Right lobe of liver (tissue), 6 donors: ENCODE measurements at regions not wholly inside any gene's neighbourhood (a gene's known extent, or its start where the extent isn't known, plus 50 kb on each side); places are given as distances from the start of the nearest gene placed in this dataset.

Source experiments
- ATAC-seq, 4 donors: fragments of 200-7000 bp; cut with Tn5 transposase; one replicate each; pipeline ENCODE4 v1.9.1; 2020; ENCODE audit warnings: mild to moderate bottlenecking in 4 of 4, moderate library complexity in 4 of 4
- DNase-seq, 3 donors: peaks; one replicate each; pipeline ENCODE4 v3.0.0-alpha.2; 2020
- H3K27ac ChIP-seq, 3 donors: fragments of 200-600 bp; one replicate each; pipeline ENCODE4 v1.8.0; 2022
- H3K27me3 ChIP-seq, 2 donors: fragments of 200-600 bp; one replicate each; pipeline ENCODE4 v1.8.0; 2022
- H3K36me3 ChIP-seq, 4 donors: fragments of 200-600 bp; sonication (generic) in 1 of 4; one replicate each; pipeline versions ENCODE4 v1.5.1 to v1.8.0; 2017 to 2022; ENCODE audit warnings: control low read depth in 1 of 4
- H3K4me1 ChIP-seq, 4 donors: fragments of 200-600 bp; sonication (generic) in 1 of 4; one replicate each; pipeline versions ENCODE4 v1.5.1 to v1.8.0; 2017 to 2022; ENCODE audit warnings: control low read depth in 1 of 4
- H3K4me3 ChIP-seq, 3 donors: fragments of 200-600 bp; one replicate each; pipeline ENCODE4 v1.8.0; 2022
- H3K9me3 ChIP-seq, 4 donors: fragments of 200-600 bp; sonication (generic) in 1 of 4; one replicate each; pipeline versions ENCODE4 v1.5.1 to v1.8.0; 2017 to 2022; ENCODE audit warnings: control low read depth in 1 of 4
- CTCF ChIP-seq, 4 donors: fragments of 200-600 bp in 3 of 4; fragments of 450-650 bp in 1 of 4; IDR thresholded peaks; one replicate each; pipeline versions ENCODE4 v1.5.1 to v1.8.0; 2016 to 2022; ENCODE audit warnings: antibody characterized with exemption in 4 of 4, mild to moderate bottlenecking in 2 of 4
- POLR2A ChIP-seq: fragments of 450-650 bp; IDR thresholded peaks from one replicate; pipeline ENCODE4 v1.6.1; 2017; ENCODE audit warnings: antibody characterized with exemption, mild to moderate bottlenecking
- WGBS: methylation state at CpG from one replicate; pipeline ENCODE4 v1.1.6; 2018; ENCODE audit warnings: low coverage, low lambda C conversion rate; ENCODE audit not compliant: insufficient coverage; ENCODE audit errors: missing lambda C conversion rate; 5-methylcytosine and 5-hydroxymethylcytosine counted together
- intact Hi-C, 2 donors: fragments of 100-400 bp; cut with DNase I; formaldehyde crosslinking; loops; one replicate each; pipeline versions ENCODE4 v1.11.2 to v1.14.1; 2022
- donor health status: DM: no; HTN: yes; CAD: no.
- donor health status: DM: no; HTN: no; CAD: no.
- donor health status: DM: no; HTN: no; CAD: no.
- donor health status: DM: no; HTN: yes; CAD: no.
- donor health status: DM: no; HTN: yes; CAD: no.

- 79% methylated on average over 5 of the region's 5 CpGs for WGBS
- no peaks in the 10 kb centered on the region for H3K36me3 ChIP-seq
- no peak overlapping the region for H3K4me3 ChIP-seq
- no peak overlapping the region for H3K27ac ChIP-seq
- intact Hi-C loops: no loop called here
- no peaks in the 10 kb centered on the region for H3K27me3 ChIP-seq
- DNase-seq (no peak), ATAC-seq (no peak)
- no peak for TF ChIP-seq CTCF (IDR thresholded peaks at IDR 0.05)
- TF ChIP-seq POLR2A: no peak
- no peaks in the 10 kb centered on the region for H3K4me1 ChIP-seq
- H3K9me3 ChIP-seq: no peaks in the 10 kb centered on the region
These were observed 58.1 kb upstream of the TGIF1 start for GRCh38 chr18:3391704-3392466.

GRCh38 chr18:3392467-3392855 lies 57.5 kb upstream of the TGIF1 start:
- no peak for TF ChIP-seq POLR2A
- TF ChIP-seq CTCF (IDR thresholded peaks at IDR 0.05): no peak
- H3K4me3 ChIP-seq: no peak overlapping the region
- 75% methylated on average over 2 of the region's 2 CpGs for WGBS
- no peaks in the 10 kb centered on the region for H3K27me3 ChIP-seq
- no peaks in the 10 kb centered on the region for H3K36me3 ChIP-seq
- H3K4me1 ChIP-seq: no peaks in the 10 kb centered on the region
- H3K9me3 ChIP-seq: no peaks in the 10 kb centered on the region
- ATAC-seq (no peak), DNase-seq (no peak)
- intact Hi-C loops: no loop called here
- no peak overlapping the region for H3K27ac ChIP-seq

- no peaks in the 10 kb centered on the region for H3K27me3 ChIP-seq
- no peak for TF ChIP-seq CTCF (IDR thresholded peaks at IDR 0.05)
- no peak for TF ChIP-seq POLR2A
- H3K27ac ChIP-seq: no peak overlapping the region
- H3K4me3 ChIP-seq: no peak overlapping the region
- intact Hi-C loops: no loop called here
- ATAC-seq (no peak), DNase-seq (no peak)
- H3K4me1 ChIP-seq: no peaks in the 10 kb centered on the region
- 84% methylated on average over 4 of the region's 5 CpGs for WGBS
- no peaks in the 10 kb centered on the region for H3K36me3 ChIP-seq
- no peaks in the 10 kb centered on the region for H3K9me3 ChIP-seq
These were observed 55.3 kb upstream of the TGIF1 start for GRCh38 chr18:3394648-3395047.

GRCh38 chr18:3395466-3395865 lies 54.5 kb upstream of the TGIF1 start:
- peak; percentile 53 to 96 (median 86) for ATAC-seq

More at GRCh38 chr18:3395466-3395865, 54.5 kb upstream of the TGIF1 start:
- 27% methylated on average over 2 of the region's 2 CpGs for WGBS
- Histone ChIP-seq H3K27ac (no peak overlapping the region), H3K27me3 (no peaks in the 10 kb centered on the region), H3K4me3 (no peak overlapping the region), H3K4me1 (no peaks in the 10 kb centered on the region), H3K9me3 (no peaks in the 10 kb centered on the region), H3K36me3 (no peaks in the 10 kb centered on the region)
- peak in 2 of 3 donors; percentile 38 to 59 for DNase-seq
- intact Hi-C loops: no loop called here
- TF ChIP-seq POLR2A: no peak
- TF ChIP-seq CTCF (IDR thresholded peaks at IDR 0.05): no peak
